ENCODE measurements at regions not wholly inside any gene's neighbourhood (a gene's known extent, or its start where the extent isn't known, plus 50 kb on each side); places are given as distances from the start of the nearest gene placed in this dataset.
"Not testable (repeated sequence)": the region's sequence is repeated elsewhere in the genome, so short reads cannot be mapped to it uniquely, and the experiment has no call there.

- H3K36me3 ChIP-seq (ENCODE audit: control insufficient read depth in 1 of 2, insufficient read depth in 2 of 2, low read length in 2 of 2): no peaks in the 10 kb centered on the region
- no peaks in the 10 kb centered on the region for H3K4me1 ChIP-seq (ENCODE audit: control insufficient read depth in 1 of 2, insufficient read depth in 2 of 2, low read length in 2 of 2)
- H3K4me3 ChIP-seq (ENCODE audit: low read depth in 1 of 2, low read length in 2 of 2): no peak overlapping the region
- H3K27ac ChIP-seq (ENCODE audit: low read length): no peak overlapping the region
- no peaks in the 10 kb centered on the region for H3K27me3 ChIP-seq (ENCODE audit: low read depth, low read length)
- H3K9me3 ChIP-seq (ENCODE audit: control insufficient read depth in 1 of 2, low read length in 2 of 2): no peaks in the 10 kb centered on the region
Observed at GRCh38 chr3:76532158-76532822, 507.6 kb upstream of the ROBO2 start.

- H3K27me3 ChIP-seq (ENCODE audit: low read depth, low read length); H3K4me3 ChIP-seq (ENCODE audit: low read depth in 1 of 2, low read length in 2 of 2); H3K27ac ChIP-seq (ENCODE audit: low read length); H3K4me1 ChIP-seq (ENCODE audit: control insufficient read depth in 1 of 2, insufficient read depth in 2 of 2, low read length in 2 of 2); H3K9me3 ChIP-seq (ENCODE audit: control insufficient read depth in 1 of 2, low read length in 2 of 2); H3K36me3 ChIP-seq (ENCODE audit: control insufficient read depth in 1 of 2, insufficient read depth in 2 of 2, low read length in 2 of 2): not testable (repeated sequence)
Observed at GRCh38 chr3:76533710-76534109, 506.2 kb upstream of the ROBO2 start.

GRCh38 chr3:76537857-76538256, 502.0 kb upstream of the ROBO2 start:
- not testable (repeated sequence) for H3K4me1 ChIP-seq (ENCODE audit: control insufficient read depth in 1 of 2, insufficient read depth in 2 of 2, low read length in 2 of 2); H3K36me3 ChIP-seq (ENCODE audit: control insufficient read depth in 1 of 2, insufficient read depth in 2 of 2, low read length in 2 of 2); H3K27ac ChIP-seq (ENCODE audit: low read length); H3K27me3 ChIP-seq (ENCODE audit: low read depth, low read length); H3K9me3 ChIP-seq (ENCODE audit: control insufficient read depth in 1 of 2, low read length in 2 of 2); H3K4me3 ChIP-seq (ENCODE audit: low read depth in 1 of 2, low read length in 2 of 2)

- no peaks in the 10 kb centered on the region for H3K9me3 ChIP-seq (ENCODE audit: control insufficient read depth in 1 of 2, low read length in 2 of 2)
- H3K4me3 ChIP-seq (ENCODE audit: low read depth in 1 of 2, low read length in 2 of 2): no peak overlapping the region
- H3K27ac ChIP-seq (ENCODE audit: low read length): no peak overlapping the region
- H3K36me3 ChIP-seq (ENCODE audit: control insufficient read depth in 1 of 2, insufficient read depth in 2 of 2, low read length in 2 of 2): no peaks in the 10 kb centered on the region
- H3K27me3 ChIP-seq (ENCODE audit: low read depth, low read length): no peaks in the 10 kb centered on the region
- H3K4me1 ChIP-seq (ENCODE audit: control insufficient read depth in 1 of 2, insufficient read depth in 2 of 2, low read length in 2 of 2): no peaks in the 10 kb centered on the region
Observed at GRCh38 chr3:76547674-76548073, 492.2 kb upstream of the ROBO2 start.

GRCh38 chr3:76550522-76551201, 489.2 kb upstream of the ROBO2 start:
- H3K4me3 ChIP-seq (ENCODE audit: low read depth in 1 of 2, low read length in 2 of 2): no peak overlapping the region
- H3K27me3 ChIP-seq (ENCODE audit: low read depth, low read length): no peaks in the 10 kb centered on the region
- H3K36me3 ChIP-seq (ENCODE audit: control insufficient read depth in 1 of 2, insufficient read depth in 2 of 2, low read length in 2 of 2): no peaks in the 10 kb centered on the region
- no peaks in the 10 kb centered on the region for H3K4me1 ChIP-seq (ENCODE audit: control insufficient read depth in 1 of 2, insufficient read depth in 2 of 2, low read length in 2 of 2)
- H3K27ac ChIP-seq (ENCODE audit: low read length): no peak overlapping the region
- no peaks in the 10 kb centered on the region for H3K9me3 ChIP-seq (ENCODE audit: control insufficient read depth in 1 of 2, low read length in 2 of 2)

- Histone ChIP-seq H3K36me3 (ENCODE audit: control insufficient read depth in 1 of 2, insufficient read depth in 2 of 2, low read length in 2 of 2) (no peaks in the 10 kb centered on the region), H3K4me1 (ENCODE audit: control insufficient read depth in 1 of 2, insufficient read depth in 2 of 2, low read length in 2 of 2) (no peaks in the 10 kb centered on the region), H3K27ac (ENCODE audit: low read length) (no peak overlapping the region), H3K27me3 (ENCODE audit: low read depth, low read length) (no peaks in the 10 kb centered on the region), H3K9me3 (ENCODE audit: control insufficient read depth in 1 of 2, low read length in 2 of 2) (no peaks in the 10 kb centered on the region), H3K4me3 (ENCODE audit: low read depth in 1 of 2, low read length in 2 of 2) (no peak overlapping the region)
Observed at GRCh38 chr3:76551739-76552138, 488.2 kb upstream of the ROBO2 start.

GRCh38 chr3:76552653-76553052, 487.2 kb upstream of the ROBO2 start:
- no peaks in the 10 kb centered on the region for H3K27me3 ChIP-seq (ENCODE audit: low read depth, low read length)
- no peaks in the 10 kb centered on the region for H3K4me1 ChIP-seq (ENCODE audit: control insufficient read depth in 1 of 2, insufficient read depth in 2 of 2, low read length in 2 of 2)
- H3K27ac ChIP-seq (ENCODE audit: low read length): no peak overlapping the region
- no peaks in the 10 kb centered on the region for H3K9me3 ChIP-seq (ENCODE audit: control insufficient read depth in 1 of 2, low read length in 2 of 2)
- H3K36me3 ChIP-seq (ENCODE audit: control insufficient read depth in 1 of 2, insufficient read depth in 2 of 2, low read length in 2 of 2): no peaks in the 10 kb centered on the region
- H3K4me3 ChIP-seq (ENCODE audit: low read depth in 1 of 2, low read length in 2 of 2): no peak overlapping the region

- Histone ChIP-seq H3K36me3 (ENCODE audit: control insufficient read depth in 1 of 2, insufficient read depth in 2 of 2, low read length in 2 of 2) (no peaks in the 10 kb centered on the region), H3K27me3 (ENCODE audit: low read depth, low read length) (no peaks in the 10 kb centered on the region), H3K4me1 (ENCODE audit: control insufficient read depth in 1 of 2, insufficient read depth in 2 of 2, low read length in 2 of 2) (no peaks in the 10 kb centered on the region), H3K27ac (ENCODE audit: low read length) (no peak overlapping the region), H3K9me3 (ENCODE audit: control insufficient read depth in 1 of 2, low read length in 2 of 2) (no peaks in the 10 kb centered on the region), H3K4me3 (ENCODE audit: low read depth in 1 of 2, low read length in 2 of 2) (no peak overlapping the region)
Observed at GRCh38 chr3:76554707-76555106, 485.2 kb upstream of the ROBO2 start.

GRCh38 chr3:76561494-76562236, 478.2 kb upstream of the ROBO2 start:
- Histone ChIP-seq H3K27ac (ENCODE audit: low read length) (no peak overlapping the region), H3K9me3 (ENCODE audit: control insufficient read depth in 1 of 2, low read length in 2 of 2) (no peaks in the 10 kb centered on the region), H3K27me3 (ENCODE audit: low read depth, low read length) (no peaks in the 10 kb centered on the region), H3K4me1 (ENCODE audit: control insufficient read depth in 1 of 2, insufficient read depth in 2 of 2, low read length in 2 of 2) (no peaks in the 10 kb centered on the region), H3K4me3 (ENCODE audit: low read depth in 1 of 2, low read length in 2 of 2) (no peak overlapping the region), H3K36me3 (ENCODE audit: control insufficient read depth in 1 of 2, insufficient read depth in 2 of 2, low read length in 2 of 2) (no peaks in the 10 kb centered on the region)

GRCh38 chr3:76565496-76566210, 474.2 kb upstream of the ROBO2 start:
- Histone ChIP-seq H3K4me1 (ENCODE audit: control insufficient read depth in 1 of 2, insufficient read depth in 2 of 2, low read length in 2 of 2) (no peaks in the 10 kb centered on the region), H3K36me3 (ENCODE audit: control insufficient read depth in 1 of 2, insufficient read depth in 2 of 2, low read length in 2 of 2) (no peaks in the 10 kb centered on the region), H3K4me3 (ENCODE audit: low read depth in 1 of 2, low read length in 2 of 2) (no peak overlapping the region), H3K27me3 (ENCODE audit: low read depth, low read length) (no peaks in the 10 kb centered on the region), H3K27ac (ENCODE audit: low read length) (no peak overlapping the region), H3K9me3 (ENCODE audit: control insufficient read depth in 1 of 2, low read length in 2 of 2) (no peaks in the 10 kb centered on the region)

- Histone ChIP-seq H3K4me1 (ENCODE audit: control insufficient read depth in 1 of 2, insufficient read depth in 2 of 2, low read length in 2 of 2) (no peaks in the 10 kb centered on the region), H3K27ac (ENCODE audit: low read length) (no peak overlapping the region), H3K27me3 (ENCODE audit: low read depth, low read length) (no peaks in the 10 kb centered on the region), H3K9me3 (ENCODE audit: control insufficient read depth in 1 of 2, low read length in 2 of 2) (no peaks in the 10 kb centered on the region), H3K4me3 (ENCODE audit: low read depth in 1 of 2, low read length in 2 of 2) (no peak overlapping the region), H3K36me3 (ENCODE audit: control insufficient read depth in 1 of 2, insufficient read depth in 2 of 2, low read length in 2 of 2) (no peaks in the 10 kb centered on the region)
Observed at GRCh38 chr3:76566211-76566534, 473.7 kb upstream of the ROBO2 start.
